Cardiac muscle cell (in vitro differentiated cells and primary cell): ENCODE measurements at regions not wholly inside any gene's neighbourhood (a gene's known extent, or its start where the extent isn't known, plus 50 kb on each side); places are given as distances from the start of the nearest gene placed in this dataset.
"Not testable (repeated sequence)": the region's sequence is repeated elsewhere in the genome, so short reads cannot be mapped to it uniquely, and the experiment has no call there.

Source experiments
- DNase-seq, 2 donors: peaks; one replicate each; pipeline versions ENCODE4 v3.0.0 to v3.0.0-alpha.2; 2010 to 2017; ENCODE audit warnings: low read depth in 1 of 2, low spot score in 1 of 2
- H3K27ac ChIP-seq: fragments of 200-600 bp; sonication (generic); 2 replicates; pipeline ENCODE4 v1.5.1; 2016
- H3K27me3 ChIP-seq: fragments of 200-600 bp; sonication (generic); 2 replicates; pipeline ENCODE4 v1.6.0; 2016; ENCODE audit warnings: control low read depth
- H3K36me3 ChIP-seq: fragments of 200-600 bp; sonication (generic); 2 replicates; pipeline ENCODE4 v1.5.1; 2016; ENCODE audit warnings: control low read depth
- H3K4me1 ChIP-seq: fragments of 200-600 bp; sonication (generic); 2 replicates; pipeline ENCODE4 v1.8.1; 2017; ENCODE audit warnings: low read depth, mild to moderate bottlenecking, mixed run types
- H3K4me3 ChIP-seq: fragments of 200-600 bp; sonication (generic); 2 replicates; pipeline ENCODE4 v1.5.1; 2016; ENCODE audit warnings: mild to moderate bottlenecking
- H3K9me3 ChIP-seq: fragments of 200-600 bp; sonication (generic); 2 replicates; pipeline ENCODE4 v1.5.1; 2017; ENCODE audit warnings: low read depth, mild to moderate bottlenecking, control low read depth
- CTCF ChIP-seq: IDR thresholded peaks from 2 replicates; pipeline ENCODE4 v1.5.1; 2012; ENCODE audit warnings: low read depth, mild to moderate bottlenecking, low read length

DNA sequence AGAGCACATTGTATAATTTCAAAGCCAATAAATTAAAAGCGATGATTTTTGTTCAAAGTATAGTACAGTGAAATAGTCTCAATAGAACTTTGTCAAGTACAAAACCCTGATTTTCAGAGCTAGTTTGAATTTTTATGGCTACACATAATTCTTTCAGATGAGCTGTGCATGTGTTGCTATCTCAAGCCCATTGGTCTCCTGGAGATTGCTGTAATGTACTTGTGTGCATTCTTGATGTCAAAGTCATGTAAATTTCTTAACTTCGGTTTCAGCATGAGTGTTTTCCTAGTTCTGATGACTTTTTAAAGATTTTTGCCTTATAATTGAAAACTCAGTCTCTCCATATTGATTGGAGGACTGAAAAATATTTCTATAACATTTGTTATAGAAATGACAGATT lies 200.8 kb downstream of the CEP135 start:
- Histone ChIP-seq H3K4me3 (no peak overlapping the region), H3K4me1 (no peaks in the 10 kb centered on the region), H3K9me3 (no peaks in the 10 kb centered on the region), H3K27ac (no peak overlapping the region), H3K36me3 (no peaks in the 10 kb centered on the region), H3K27me3 (no peaks in the 10 kb centered on the region)
- TF ChIP-seq CTCF: no peak
- DNase-seq: peak in 1 of 2 donors; percentile 77

DNA sequence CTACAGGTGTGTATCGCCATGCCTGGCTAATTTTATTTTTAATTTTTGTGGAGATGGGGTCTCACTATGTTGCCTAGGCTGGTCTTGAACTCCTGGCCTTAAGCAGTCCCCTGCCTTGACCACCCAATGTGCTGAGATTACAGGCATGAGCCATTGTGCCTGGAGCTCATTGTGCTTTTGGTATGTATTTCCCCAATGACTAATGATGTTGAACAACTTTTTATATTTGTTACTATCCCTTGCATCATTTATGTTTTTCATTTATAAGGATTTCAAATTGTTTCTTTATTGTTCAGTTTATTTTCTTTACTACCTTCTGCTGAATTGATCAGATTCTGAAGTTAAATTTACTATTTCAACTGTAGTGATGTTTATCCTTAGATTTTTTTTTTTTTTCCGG lies 199.7 kb downstream of the CEP135 start:
- no peak for TF ChIP-seq CTCF
- no peak overlapping the region for H3K27ac ChIP-seq
- no peaks in the 10 kb centered on the region for H3K4me1 ChIP-seq
- no peak for DNase-seq
- no peaks in the 10 kb centered on the region for H3K27me3 ChIP-seq
- H3K36me3 ChIP-seq: no peaks in the 10 kb centered on the region
- no peaks in the 10 kb centered on the region for H3K9me3 ChIP-seq
- H3K4me3 ChIP-seq: no peak overlapping the region

GRCh38 chr4:56147371-56147770 lies 198.6 kb downstream of the CEP135 start:
- no peak for TF ChIP-seq CTCF
- Histone ChIP-seq H3K36me3 (no peaks in the 10 kb centered on the region), H3K4me1 (no peaks in the 10 kb centered on the region), H3K9me3 (no peaks in the 10 kb centered on the region), H3K27ac (no peak overlapping the region), H3K4me3 (no peak overlapping the region), H3K27me3 (no peaks in the 10 kb centered on the region)
- DNase-seq: peak in 1 of 2 donors; percentile 69

DNA sequence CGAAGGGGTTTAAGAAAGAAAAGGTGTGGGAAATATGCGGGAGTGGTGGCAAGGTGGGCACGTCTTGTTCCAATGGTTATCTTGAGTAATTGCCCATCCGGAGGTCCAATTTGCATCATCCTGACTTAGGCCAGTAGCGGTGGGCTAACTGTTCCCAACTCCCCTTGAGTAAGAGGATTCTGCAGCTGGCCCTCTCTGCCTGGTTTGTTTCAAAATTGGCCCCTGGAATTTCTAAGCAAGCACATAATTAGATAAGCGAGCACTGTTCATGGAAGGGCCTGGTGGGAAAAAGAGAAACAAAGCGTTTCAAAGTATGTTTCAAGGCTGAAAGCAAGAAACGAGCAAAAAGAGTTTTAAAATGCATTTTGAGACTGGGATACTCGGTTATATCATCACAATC lies 198.2 kb downstream of the CEP135 start:
- Histone ChIP-seq H3K4me1 (no peaks in the 10 kb centered on the region), H3K36me3 (no peaks in the 10 kb centered on the region), H3K27me3 (no peaks in the 10 kb centered on the region), H3K27ac (no peak overlapping the region), H3K9me3 (no peaks in the 10 kb centered on the region), H3K4me3 (no peak overlapping the region)
- no peak for TF ChIP-seq CTCF
- no peak for DNase-seq

GRCh38 chr4:56142088-56142487 lies 193.3 kb downstream of the CEP135 start:
- DNase-seq: no peak
- Histone ChIP-seq H3K4me3 (no peak overlapping the region), H3K4me1 (no peaks in the 10 kb centered on the region), H3K36me3 (no peaks in the 10 kb centered on the region), H3K27me3 (no peaks in the 10 kb centered on the region), H3K9me3 (no peaks in the 10 kb centered on the region), H3K27ac (no peak overlapping the region)
- no peak for TF ChIP-seq CTCF

- Histone ChIP-seq H3K27me3 (no peaks in the 10 kb centered on the region), H3K4me1 (no peaks in the 10 kb centered on the region), H3K9me3 (no peaks in the 10 kb centered on the region), H3K27ac (no peak overlapping the region), H3K36me3 (no peaks in the 10 kb centered on the region), H3K4me3 (no peak overlapping the region)
- DNase-seq: peak; percentile 5 to 27
- TF ChIP-seq CTCF: no peak
These were observed 190.6 kb downstream of the CEP135 start for GRCh38 chr4:56139241-56139827.

GRCh38 chr4:56134834-56135233 lies 186.1 kb downstream of the CEP135 start:
- not testable (repeated sequence) for H3K4me1 ChIP-seq, H3K4me3 ChIP-seq, H3K36me3 ChIP-seq, H3K9me3 ChIP-seq, H3K27ac ChIP-seq, H3K27me3 ChIP-seq
- peak in 1 of 2 donors; percentile 67 for DNase-seq
